Smooth muscle cell (in vitro differentiated cells): ENCODE measurements at regions not wholly inside any gene's neighbourhood (a gene's known extent, or its start where the extent isn't known, plus 50 kb on each side); places are given as distances from the start of the nearest gene placed in this dataset.

Source experiments
- DNase-seq: peaks from one replicate; lab custom pipeline; 2025; ENCODE audit not compliant: unreplicated experiment; lab: John Stamatoyannopoulos, UW
- H2AFZ ChIP-seq: fragments of 200-600 bp; sonication (generic); 2 replicates; pipeline ENCODE4 v1.6.0; 2016; ENCODE audit warnings: antibody characterized with exemption, low read depth, mild to moderate bottlenecking
- H3F3A ChIP-seq: fragments of 200-600 bp; sonication (generic); 2 replicates; pipeline ENCODE4 v1.6.0; 2017; ENCODE audit warnings: antibody characterized with exemption, low read depth
- H3K27ac ChIP-seq: fragments of 200-600 bp; sonication (generic); 2 replicates; pipeline ENCODE4 v1.5.1; 2016; ENCODE audit warnings: low read depth, mild to moderate bottlenecking
- H3K27me3 ChIP-seq: fragments of 200-600 bp; sonication (generic); 2 replicates; pipeline ENCODE4 v1.6.1; 2016; ENCODE audit warnings: low read depth, mild to moderate bottlenecking
- H3K36me3 ChIP-seq: fragments of 200-600 bp; sonication (generic); 2 replicates; pipeline ENCODE4 v1.5.1; 2016; ENCODE audit warnings: low read depth
- H3K4me1 ChIP-seq: fragments of 200-600 bp; sonication (generic); 2 replicates; pipeline ENCODE4 v1.5.1; 2016; ENCODE audit warnings: low read depth
- H3K4me2 ChIP-seq: fragments of 200-600 bp; sonication (generic); 2 replicates; pipeline ENCODE4 v1.6.0; 2016; ENCODE audit warnings: mild to moderate bottlenecking
- H3K4me3 ChIP-seq: fragments of 200-600 bp; sonication (generic); 2 replicates; pipeline ENCODE4 v1.5.1; 2016; ENCODE audit warnings: mild to moderate bottlenecking
- H3K79me2 ChIP-seq: fragments of 200-600 bp; sonication (generic); 2 replicates; pipeline ENCODE4 v1.6.0; 2016; ENCODE audit warnings: low read depth, mild to moderate bottlenecking
- H3K9ac ChIP-seq: fragments of 200-600 bp; sonication (generic); 2 replicates; pipeline ENCODE4 v1.6.0; 2016; ENCODE audit warnings: low read depth
- H3K9me3 ChIP-seq: fragments of 200-600 bp; sonication (generic); replicated peaks from 2 replicates; pipeline ENCODE4 v1.5.1; 2016; ENCODE audit warnings: low read depth
- H4K20me1 ChIP-seq: fragments of 200-600 bp; sonication (generic); 2 replicates; pipeline ENCODE4 v1.6.0; 2016; ENCODE audit warnings: low read depth
- CTCF ChIP-seq: fragments of 200-600 bp; sonication (generic); IDR thresholded peaks from 2 replicates; pipeline ENCODE4 v1.5.1; 2017; ENCODE audit warnings: borderline replicate concordance, mild to moderate bottlenecking, antibody characterized with exemption; ENCODE audit not compliant: insufficient read depth, poor library complexity, severe bottlenecking
- WGBS: methylation state at CpG from one replicate; pipeline ENCODE4 v1.1.7; 2016; ENCODE audit warnings: low lambda C conversion rate; 5-methylcytosine and 5-hydroxymethylcytosine counted together

- Histone ChIP-seq H3K9ac (no peak overlapping the region), H3K27ac (no peak overlapping the region), H3K36me3 (no peaks in the 10 kb centered on the region), H3K9me3 (peaks cover 4% of the 10 kb centered on the region), H3K79me2 (no peaks in the 10 kb centered on the region), H3K4me3 (no peak overlapping the region), H3F3A (no peaks in the 10 kb centered on the region), H2AFZ (no peak overlapping the region), H3K4me2 (no peak overlapping the region), H4K20me1 (no peaks in the 10 kb centered on the region), H3K27me3 (no peaks in the 10 kb centered on the region), H3K4me1 (no peaks in the 10 kb centered on the region)
- 89% methylated on average over 9 of the region's 9 CpGs for WGBS
- no peak for TF ChIP-seq CTCF
- DNase-seq = no peak
Observed at GRCh38 chr12:38384816-38385378, 68.3 kb downstream of the ALG10B start.

DNA sequence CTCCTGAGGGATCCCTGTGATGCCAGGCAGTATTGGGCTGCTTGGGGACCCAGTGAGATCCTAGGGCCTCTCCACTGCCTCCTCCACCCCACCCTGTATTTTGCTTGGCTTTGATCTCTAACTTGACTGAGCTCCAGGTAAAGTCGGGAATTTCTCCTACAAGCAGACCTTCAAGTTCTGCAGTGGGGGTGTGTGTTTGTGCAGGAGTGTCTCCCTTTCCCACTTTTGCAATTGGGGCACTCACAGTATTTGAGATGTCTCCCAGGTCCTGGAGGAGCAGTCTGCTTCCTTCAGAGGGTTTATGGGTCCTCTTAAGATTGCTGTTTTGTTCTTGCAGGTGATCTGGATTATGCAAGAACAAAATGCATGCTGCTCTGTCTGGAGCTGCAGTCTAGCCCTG, 68.9 kb downstream of the ALG10B start:
- H3F3A ChIP-seq = no peaks in the 10 kb centered on the region
- H3K9ac ChIP-seq = no peak overlapping the region
- DNase-seq = no peak
- no peaks in the 10 kb centered on the region for H3K36me3 ChIP-seq
- H3K4me1 ChIP-seq = no peaks in the 10 kb centered on the region
- H4K20me1 ChIP-seq = no peaks in the 10 kb centered on the region
- 86% methylated on average over 1 of the region's 1 CpG for WGBS
- H3K27ac ChIP-seq = no peak overlapping the region
- H3K4me3 ChIP-seq = no peak overlapping the region
- H3K79me2 ChIP-seq = no peaks in the 10 kb centered on the region
- H3K4me2 ChIP-seq = no peak overlapping the region
- H3K27me3 ChIP-seq = no peaks in the 10 kb centered on the region
- no peak overlapping the region for H2AFZ ChIP-seq
- TF ChIP-seq CTCF = no peak
- peaks cover 4% of the 10 kb centered on the region for H3K9me3 ChIP-seq

DNA sequence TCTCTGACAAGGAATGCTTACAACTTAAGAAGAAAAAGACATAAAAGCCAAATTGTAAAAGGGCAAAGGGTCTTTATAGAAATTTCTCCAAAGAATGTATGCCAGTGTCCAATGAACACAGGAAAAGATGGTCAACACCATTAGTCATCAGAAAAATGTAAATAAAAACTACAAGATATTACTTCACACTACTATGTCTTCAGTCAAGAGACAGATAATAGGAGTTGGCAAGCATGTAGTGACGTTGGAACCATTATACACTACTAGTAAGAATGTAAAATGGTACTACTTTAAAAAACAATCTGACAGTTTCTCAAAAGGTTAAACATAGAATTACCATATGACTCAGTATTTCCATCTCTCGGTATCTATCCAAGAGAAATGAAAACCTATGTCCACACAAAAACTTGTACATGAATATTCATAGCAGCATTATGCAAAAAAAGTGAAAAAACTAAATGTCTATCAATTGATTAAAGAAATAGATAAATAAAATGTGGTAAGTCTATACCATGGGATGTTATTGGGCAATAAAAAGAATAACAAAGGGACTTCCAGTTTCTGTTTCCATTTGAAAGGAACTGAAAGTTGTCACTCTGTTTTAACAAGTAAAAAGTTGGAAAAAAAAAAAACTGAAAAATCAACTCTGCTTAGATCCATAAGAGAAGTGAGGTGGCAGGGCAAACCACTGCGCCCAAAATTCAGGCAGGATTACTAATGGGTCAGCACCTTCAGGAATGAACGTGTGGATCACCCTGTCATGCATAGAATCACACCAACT, 69.8 kb downstream of the ALG10B start:
- no peaks in the 10 kb centered on the region for H3F3A ChIP-seq
- H3K36me3 ChIP-seq = no peaks in the 10 kb centered on the region
- H3K79me2 ChIP-seq = no peaks in the 10 kb centered on the region
- no peak overlapping the region for H3K9ac ChIP-seq
- 69% methylated on average over 4 of the region's 4 CpGs for WGBS
- H3K9me3 ChIP-seq = peaks cover 4% of the 10 kb centered on the region
- H3K4me1 ChIP-seq = no peaks in the 10 kb centered on the region
- H2AFZ ChIP-seq = no peak overlapping the region
- H4K20me1 ChIP-seq = no peaks in the 10 kb centered on the region
- H3K4me3 ChIP-seq = no peak overlapping the region
- H3K27me3 ChIP-seq = no peaks in the 10 kb centered on the region
- no peak for TF ChIP-seq CTCF
- DNase-seq = no peak
- H3K27ac ChIP-seq = no peak overlapping the region
- H3K4me2 ChIP-seq = no peak overlapping the region

DNA sequence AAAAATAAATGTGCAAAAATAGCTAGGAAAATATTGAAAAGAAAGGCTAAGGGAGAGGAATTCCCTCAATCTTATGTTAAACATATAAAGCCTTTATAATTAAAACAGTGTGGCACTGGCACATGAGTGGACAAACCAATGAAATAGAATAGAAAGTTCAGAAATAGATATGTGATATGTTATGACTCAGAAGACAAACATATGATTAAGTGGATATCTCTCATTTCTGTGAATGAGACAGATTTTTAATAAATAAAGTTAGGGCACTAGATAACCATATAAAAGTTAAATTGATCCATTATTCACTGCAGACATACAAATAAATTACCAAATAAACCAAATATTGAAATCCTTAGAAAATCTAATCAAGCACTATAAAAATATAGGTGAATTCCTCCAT, 73.0 kb downstream of the ALG10B start:
- no peak for DNase-seq
- Histone ChIP-seq H3K27ac (no peak overlapping the region), H3K9me3 (no peaks in the 10 kb centered on the region)

More for the DNA sequence above, 73.0 kb downstream of the ALG10B start:
- Histone ChIP-seq H2AFZ (no peak overlapping the region), H3K4me1 (no peaks in the 10 kb centered on the region), H3K36me3 (no peaks in the 10 kb centered on the region), H3K79me2 (no peaks in the 10 kb centered on the region), H3K9ac (no peak overlapping the region), H3K27me3 (no peaks in the 10 kb centered on the region), H3K4me3 (no peak overlapping the region), H3K4me2 (no peak overlapping the region), H4K20me1 (no peaks in the 10 kb centered on the region), H3F3A (peaks cover 4% of the 10 kb centered on the region)
- TF ChIP-seq CTCF = no peak
